CD4-positive, alpha-beta T cell treated with Interleukin-12 subunit alpha and Interleukin-12 subunit beta, for 1 hour (primary cell): ENCODE measurements at regions not wholly inside any gene's neighbourhood (a gene's known extent, or its start where the extent isn't known, plus 50 kb on each side); places are given as distances from the start of the nearest gene placed in this dataset.

Experiments used
- DNase-seq: peaks from one replicate; pipeline ENCODE4 v3.0.0-alpha.2; 2020

- DNase-seq, result no peak
These were observed 134.6 kb upstream of the DPYD start for GRCh38 chr1:98055457-98055856.

- DNase-seq, result no peak
These were observed 134.0 kb upstream of the DPYD start for GRCh38 chr1:98054786-98055185.

GRCh38 chr1:98054367-98054701, 133.5 kb upstream of the DPYD start:
- no peak for DNase-seq

- DNase-seq, result peak; percentile 62
These were observed 132.9 kb upstream of the DPYD start for GRCh38 chr1:98053471-98054366.

- DNase-seq, result peak; percentile 77
These were observed 130.3 kb upstream of the DPYD start for GRCh38 chr1:98051065-98051675.

GRCh38 chr1:98049370-98050135, 128.7 kb upstream of the DPYD start:
- no peak for DNase-seq

- no peak for DNase-seq
These were observed 128.0 kb upstream of the DPYD start for GRCh38 chr1:98048751-98049325.

GRCh38 chr1:98048244-98048643, 127.4 kb upstream of the DPYD start:
- DNase-seq, result peak; percentile 66

- DNase-seq, result no peak
These were observed 126.3 kb upstream of the DPYD start for GRCh38 chr1:98047171-98047570.

- DNase-seq, result peak; percentile 10
These were observed 125.2 kb upstream of the DPYD start for GRCh38 chr1:98045767-98046641.

GRCh38 chr1:98045211-98045766, 124.5 kb upstream of the DPYD start:
- no peak for DNase-seq

- no peak for DNase-seq
These were observed 123.9 kb upstream of the DPYD start for GRCh38 chr1:98044766-98045165.

GRCh38 chr1:98044071-98044697, 123.3 kb upstream of the DPYD start:
- DNase-seq, result no peak

GRCh38 chr1:98035602-98036002, 114.8 kb upstream of the DPYD start:
- no peak for DNase-seq

GRCh38 chr1:98034505-98034904, 113.7 kb upstream of the DPYD start:
- no peak for DNase-seq

- no peak for DNase-seq
These were observed 112.1 kb upstream of the DPYD start for GRCh38 chr1:98032958-98033357.

- DNase-seq, result no peak
These were observed 110.1 kb upstream of the DPYD start for GRCh38 chr1:98030976-98031375.

GRCh38 chr1:98030483-98030882, 109.6 kb upstream of the DPYD start:
- no peak for DNase-seq

- no peak for DNase-seq
These were observed 108.0 kb upstream of the DPYD start for GRCh38 chr1:98028800-98029199.

GRCh38 chr1:98027103-98027705, 106.4 kb upstream of the DPYD start:
- DNase-seq, result no peak

GRCh38 chr1:98025858-98026257, 105.0 kb upstream of the DPYD start:
- no peak for DNase-seq
